HCT116 (cell line): ENCODE measurements at regions not wholly inside any gene's neighbourhood (a gene's known extent, or its start where the extent isn't known, plus 50 kb on each side); places are given as distances from the start of the nearest gene placed in this dataset.

ENCODE experiments used
- CEBPB ChIP-seq: IDR thresholded peaks from 2 replicates; pipeline ENCODE4 v1.6.1; 2012; ENCODE audit warnings: low read depth
- CTCF ChIP-seq, 3 experiments: fragments of 200-600 bp in 1 of 3; sonication (generic) in 1 of 3; IDR thresholded peaks in 2 of 3; conservative IDR thresholded peaks in 1 of 3; 2 replicates each; pipeline ENCODE4 v1.5.1; 2012 to 2017; ENCODE audit warnings: low read depth in 2 of 3, low read length in 2 of 3, antibody characterized with exemption in 1 of 3, borderline replicate concordance in 1 of 3, control low read depth in 1 of 3, mild to moderate bottlenecking in 1 of 3, mixed read lengths in 1 of 3, mixed run types in 1 of 3, moderate library complexity in 1 of 3; ENCODE audit not compliant: insufficient read depth in 1 of 3
- EZH2phosphoT487 ChIP-seq: fragments of 200-600 bp; IDR thresholded peaks from 2 replicates; pipeline ENCODE4 v1.6.1; 2018; ENCODE audit warnings: antibody characterized with exemption, borderline replicate concordance
- FOSL1 ChIP-seq: IDR thresholded peaks from 2 replicates; pipeline ENCODE4 v1.6.1; 2012; ENCODE audit warnings: low read depth
- JUND ChIP-seq: IDR thresholded peaks from 2 replicates; pipeline ENCODE4 v1.6.1; 2012
- POLR2A ChIP-seq: IDR thresholded peaks from 2 replicates; pipeline ENCODE4 v1.7.0; 2011; ENCODE audit warnings: borderline replicate concordance; ENCODE audit not compliant: insufficient read depth, insufficient read length; ENCODE audit errors: extremely low read depth
- RAD21 ChIP-seq: IDR thresholded peaks from 2 replicates; pipeline ENCODE4 v1.6.1; 2012; ENCODE audit warnings: low read depth, mild to moderate bottlenecking
- REST ChIP-seq: IDR thresholded peaks from 2 replicates; pipeline ENCODE4 v1.6.1; 2012; ENCODE audit warnings: low read depth
- SRF ChIP-seq: IDR thresholded peaks from 2 replicates; pipeline ENCODE4 v1.6.1; 2012; ENCODE audit warnings: low read depth

- TF ChIP-seq CTCF (IDR thresholded peaks at IDR 0.05 in 2 of 3, conservative IDR thresholded peaks at IDR 0.05 in 1 of 3; ENCODE audit: borderline replicate concordance in 1 of 3, insufficient read depth in 1 of 3, low read depth in 2 of 3, low read length in 2 of 3) = no peak
- no peak for TF ChIP-seq EZH2phosphoT487
- TF ChIP-seq RAD21 = no peak
- TF ChIP-seq REST = no peak
- TF ChIP-seq POLR2A = no peak
- TF ChIP-seq CEBPB = no peak
- no peak for TF ChIP-seq SRF
- TF ChIP-seq JUND = no peak
- TF ChIP-seq FOSL1 = no peak
Observed at GRCh38 chr4:14053291-14053690, 425.8 kb upstream of the BOD1L1 start.
